ENCODE measurements at regions not wholly inside any gene's neighbourhood (a gene's known extent, or its start where the extent isn't known, plus 50 kb on each side); places are given as distances from the start of the nearest gene placed in this dataset.

- TF ChIP-seq EP300 (IDR thresholded peaks at IDR 0.05) (no peak), CTCF (IDR thresholded peaks at IDR 0.05) (no peak), POLR2A (IDR thresholded peaks at IDR 0.05) (no peak)
These were observed 72.2 kb upstream of the ALX4 start for GRCh38 chr11:44382118-44382517.

All from ovary (tissue), 3 donors.